ENCODE measurements at regions not wholly inside any gene's neighbourhood (a gene's known extent, or its start where the extent isn't known, plus 50 kb on each side); places are given as distances from the start of the nearest gene placed in this dataset.
"Not testable (repeated sequence)": the region's sequence is repeated elsewhere in the genome, so short reads cannot be mapped to it uniquely, and the experiment has no call there.

- DNase-seq: no peak
These were observed 108.4 kb upstream of the SLC6A11 start for GRCh38 chr3:10707400-10708215.

- DNase-seq: no peak
These were observed 107.7 kb upstream of the SLC6A11 start for GRCh38 chr3:10708216-10708893.

- no peak for DNase-seq
These were observed 106.8 kb upstream of the SLC6A11 start for GRCh38 chr3:10709110-10709781.

- DNase-seq: no peak
These were observed 103.9 kb upstream of the SLC6A11 start for GRCh38 chr3:10712121-10712520.

GRCh38 chr3:10713656-10714055 lies 102.4 kb upstream of the SLC6A11 start:
- DNase-seq: no peak

GRCh38 chr3:10715886-10716285 lies 100.1 kb upstream of the SLC6A11 start:
- no peak for DNase-seq

GRCh38 chr3:10716964-10717363 lies 99.1 kb upstream of the SLC6A11 start:
- DNase-seq: no peak

GRCh38 chr3:10717756-10718155 lies 98.3 kb upstream of the SLC6A11 start:
- no peak for DNase-seq

GRCh38 chr3:10721101-10721500 lies 94.9 kb upstream of the SLC6A11 start:
- DNase-seq: no peak

GRCh38 chr3:10722911-10723310 lies 93.1 kb upstream of the SLC6A11 start:
- DNase-seq: no peak

- no peak for DNase-seq
These were observed 92.0 kb upstream of the SLC6A11 start for GRCh38 chr3:10723991-10724390.

- no peak for DNase-seq
These were observed 91.0 kb upstream of the SLC6A11 start for GRCh38 chr3:10725067-10725466.

GRCh38 chr3:10725846-10726245 lies 90.2 kb upstream of the SLC6A11 start:
- no peak for DNase-seq

- DNase-seq: no peak
These were observed 89.2 kb upstream of the SLC6A11 start for GRCh38 chr3:10726787-10727186.

- DNase-seq: no peak
These were observed 86.6 kb upstream of the SLC6A11 start for GRCh38 chr3:10729439-10729838.

- DNase-seq: no peak
These were observed 83.7 kb upstream of the SLC6A11 start for GRCh38 chr3:10732292-10732691.

GRCh38 chr3:10733297-10733696 lies 82.7 kb upstream of the SLC6A11 start:
- no peak for DNase-seq

GRCh38 chr3:10736444-10736843 lies 79.6 kb upstream of the SLC6A11 start:
- DNase-seq: not testable (repeated sequence)

- no peak for DNase-seq
These were observed 78.2 kb upstream of the SLC6A11 start for GRCh38 chr3:10737785-10738184.

- DNase-seq: peak; percentile 21
These were observed 77.2 kb upstream of the SLC6A11 start for GRCh38 chr3:10738688-10739372.

- DNase-seq: no peak
These were observed 75.1 kb upstream of the SLC6A11 start for GRCh38 chr3:10740954-10741353.

- DNase-seq: no peak
These were observed 73.9 kb upstream of the SLC6A11 start for GRCh38 chr3:10741891-10742671.
